NCI-H1105 treated with DMSO at 0.1 percent for 48 hours (cell line): ENCODE measurements at regions not wholly inside any gene's neighbourhood (a gene's known extent, or its start where the extent isn't known, plus 50 kb on each side); places are given as distances from the start of the nearest gene placed in this dataset.

ENCODE experiments used
- DNase-seq: peaks from one replicate; lab custom pipeline; 2025; lab: John Stamatoyannopoulos, UW

- no peak for DNase-seq
These were observed 207.0 kb downstream of the THBS2 start for GRCh38 chr6:169046483-169047192.

DNA sequence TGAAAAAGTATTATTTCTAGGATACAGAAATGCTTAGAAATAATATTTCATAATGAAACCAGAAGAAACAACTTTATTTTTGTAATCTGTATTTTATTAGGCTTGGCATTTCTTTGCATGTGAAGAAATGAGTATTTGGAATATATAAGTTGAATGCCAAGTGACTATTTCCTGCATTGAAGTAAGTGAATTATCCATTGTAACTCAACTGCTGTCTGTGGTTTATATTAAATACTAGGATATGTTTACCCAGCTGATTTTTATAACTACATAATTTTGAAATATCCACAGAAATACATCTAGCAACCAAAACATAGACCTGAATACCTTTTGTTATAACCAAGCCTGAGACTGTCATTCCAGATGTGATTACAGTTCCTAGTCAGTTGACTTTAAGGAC lies 207.6 kb downstream of the THBS2 start:
- DNase-seq = no peak

DNA sequence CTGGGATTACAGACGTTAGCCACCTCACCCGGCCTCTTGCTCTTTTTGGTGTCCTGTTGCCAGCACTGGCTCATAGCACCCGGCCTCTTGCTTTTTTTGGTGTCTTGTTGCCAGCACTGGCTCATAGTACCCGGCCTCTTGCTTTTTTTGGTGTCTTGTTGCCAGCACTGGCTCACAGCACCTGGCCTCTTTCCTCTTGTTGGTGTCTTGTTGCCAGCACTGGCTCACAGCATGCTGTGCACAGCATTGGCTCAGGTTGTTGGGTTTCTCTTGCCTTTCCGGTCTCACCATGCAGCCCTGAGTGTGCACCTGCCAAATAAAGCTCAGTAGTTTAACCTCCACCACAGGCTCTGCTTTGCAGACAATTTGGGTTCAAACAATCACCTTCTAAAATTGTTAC lies 208.2 kb downstream of the THBS2 start:
- peak; percentile 32 for DNase-seq

GRCh38 chr6:169044381-169045230 lies 209.0 kb downstream of the THBS2 start:
- DNase-seq = no peak

- no peak for DNase-seq
These were observed 211.6 kb downstream of the THBS2 start for GRCh38 chr6:169042061-169042460.

DNA sequence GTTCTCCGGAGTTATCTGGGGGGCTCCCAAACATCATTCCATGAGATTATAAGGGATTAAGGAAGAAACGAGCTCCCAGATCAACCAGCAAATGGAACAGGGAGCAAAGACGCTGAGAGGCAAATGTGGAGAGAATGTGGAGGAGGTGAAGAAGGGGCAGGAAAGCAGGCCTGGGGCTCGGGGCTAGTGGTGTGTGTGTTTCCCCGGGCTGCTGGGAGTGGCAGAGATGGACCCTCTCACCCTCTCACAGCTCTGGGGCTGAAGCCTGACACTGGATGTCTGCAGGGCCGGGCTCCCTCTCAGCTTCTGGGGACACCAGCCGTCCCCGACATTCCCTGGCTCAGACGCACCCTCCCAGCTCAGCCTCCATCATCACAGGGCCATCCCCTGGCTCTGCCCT lies 212.6 kb downstream of the THBS2 start:
- no peak for DNase-seq

- no peak for DNase-seq
These were observed 215.0 kb downstream of the THBS2 start for GRCh38 chr6:169038691-169039090.

- DNase-seq = no peak
These were observed 218.0 kb downstream of the THBS2 start for GRCh38 chr6:169035385-169036240.

DNA sequence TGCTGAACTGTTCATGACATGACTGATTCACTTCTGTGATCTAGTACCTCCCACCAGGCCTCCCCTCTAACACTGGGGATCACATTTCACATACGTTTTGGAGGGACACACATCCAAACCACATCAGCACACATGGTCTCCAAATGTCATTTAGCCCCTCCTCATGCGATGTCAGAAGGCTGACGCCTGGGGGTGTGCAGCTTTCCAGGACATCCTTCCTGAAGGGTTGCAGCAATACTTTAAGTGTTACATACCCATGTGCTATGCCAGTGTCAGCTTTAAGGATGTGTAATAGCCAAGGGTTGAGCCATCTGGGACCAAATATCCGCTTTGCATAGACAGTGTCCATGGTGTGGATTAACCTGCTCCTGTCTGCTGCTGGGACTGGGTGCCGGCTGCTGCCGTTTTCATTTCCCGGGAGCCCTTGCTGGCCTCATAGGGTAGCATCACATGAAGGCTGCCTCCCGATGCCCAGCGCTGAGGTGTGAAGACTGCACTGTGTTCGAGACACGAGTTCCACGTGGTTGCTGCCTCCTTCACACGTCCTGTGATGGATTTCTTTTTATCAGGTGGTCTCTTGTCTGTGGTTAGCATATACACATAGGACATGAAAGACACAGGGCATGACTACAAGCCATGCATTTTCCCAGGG lies 219.0 kb downstream of the THBS2 start:
- DNase-seq = no peak

DNA sequence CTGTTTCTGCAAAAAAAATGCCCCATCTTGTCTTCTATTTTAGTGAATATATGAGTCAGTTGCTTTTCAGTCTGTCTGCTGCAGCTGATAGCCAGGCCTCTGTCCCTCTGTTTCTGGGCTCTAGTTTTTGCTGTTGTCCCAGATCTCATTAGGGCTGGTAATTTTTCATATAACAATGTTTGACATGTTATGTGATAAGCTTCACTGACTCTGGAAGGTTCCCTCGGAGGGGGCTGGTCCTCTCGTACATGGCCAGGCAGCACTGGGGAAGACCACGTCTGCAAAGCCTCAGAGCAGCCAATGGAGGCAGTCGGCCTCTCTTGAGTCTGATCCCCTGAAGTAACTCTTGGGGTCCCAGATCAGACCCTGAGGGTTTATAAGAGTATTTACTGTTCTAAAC lies 223.8 kb downstream of the THBS2 start:
- no peak for DNase-seq

- no peak for DNase-seq
These were observed 225.3 kb downstream of the THBS2 start for GRCh38 chr6:169028343-169028742.

- DNase-seq = no peak
These were observed 227.5 kb downstream of the THBS2 start for GRCh38 chr6:169026175-169026574.

GRCh38 chr6:169024047-169024660 lies 229.5 kb downstream of the THBS2 start:
- no peak for DNase-seq

DNA sequence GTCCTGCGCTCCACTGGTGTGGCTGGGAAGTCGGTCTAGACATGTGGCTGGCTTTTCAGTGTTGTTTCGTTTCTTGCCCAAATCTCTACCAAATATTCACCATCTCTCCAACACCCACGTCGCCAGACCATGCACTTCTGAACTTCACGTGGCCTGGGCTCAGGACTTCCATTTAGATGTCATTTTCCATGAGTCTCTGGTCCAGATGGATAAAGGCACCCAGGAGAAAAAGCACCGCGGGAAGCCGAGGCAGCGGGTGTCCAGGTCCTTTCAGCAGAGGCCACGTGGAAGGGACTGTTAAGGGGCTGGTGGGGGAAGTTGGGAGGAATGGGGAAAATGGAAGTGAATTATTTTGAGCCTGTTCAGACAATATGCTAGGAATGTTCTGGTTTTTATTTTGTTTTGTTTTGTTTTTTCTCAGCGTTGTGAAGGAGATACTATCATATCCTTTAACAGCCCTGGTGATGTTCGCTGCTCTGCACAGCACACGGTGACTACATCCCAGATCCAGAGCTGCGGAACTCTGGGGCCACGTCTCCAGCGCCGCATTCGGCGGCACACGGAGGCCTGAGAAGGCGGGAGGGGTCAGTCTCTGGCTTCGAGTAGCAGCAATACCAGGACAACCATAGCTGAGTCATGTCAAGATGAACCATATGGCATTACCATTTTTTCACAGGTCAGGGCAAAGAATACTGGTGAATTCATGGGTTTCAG lies 230.3 kb downstream of the THBS2 start:
- no peak for DNase-seq

DNA sequence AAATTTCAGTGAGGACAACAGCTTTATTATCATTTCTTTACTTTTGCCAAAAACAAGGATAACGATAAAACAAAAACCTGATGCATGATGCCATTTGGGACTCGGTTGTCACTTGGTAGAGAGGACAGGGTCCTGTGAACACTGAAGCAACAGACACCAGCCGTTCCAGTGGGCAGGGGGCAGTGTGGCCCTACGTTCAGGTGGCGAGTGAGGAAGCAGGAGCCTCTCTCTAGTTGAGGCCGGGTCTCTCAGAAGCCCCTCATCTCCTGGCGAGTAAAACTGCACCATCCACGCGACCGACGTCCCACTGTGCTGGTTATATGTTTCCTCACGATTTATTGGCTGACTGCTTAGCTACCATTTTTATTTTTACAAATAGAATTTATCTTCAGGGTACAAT lies 231.6 kb downstream of the THBS2 start:
- DNase-seq = no peak

GRCh38 chr6:169020821-169021220 lies 232.8 kb downstream of the THBS2 start:
- DNase-seq = no peak

- no peak for DNase-seq
These were observed 233.7 kb downstream of the THBS2 start for GRCh38 chr6:169019727-169020491.

DNA sequence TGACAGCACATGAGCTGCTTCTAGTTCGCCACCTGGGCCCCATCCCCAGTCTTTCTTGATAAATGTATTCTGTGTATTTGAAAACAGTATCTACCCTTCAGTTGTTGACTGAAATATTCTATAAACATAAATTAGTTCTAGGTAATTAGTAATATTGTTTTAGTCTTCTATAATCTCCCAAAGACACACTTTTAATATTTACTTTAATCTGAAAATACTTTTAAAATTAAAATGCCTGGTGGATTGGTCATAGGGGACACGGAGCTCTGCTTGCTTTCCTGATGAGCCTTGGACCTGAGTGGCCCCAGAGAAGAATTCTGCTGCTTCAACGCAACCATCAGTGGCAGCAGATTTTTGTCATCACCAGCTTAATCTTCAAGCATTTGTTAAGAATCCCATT lies 234.5 kb downstream of the THBS2 start:
- no peak for DNase-seq

DNA sequence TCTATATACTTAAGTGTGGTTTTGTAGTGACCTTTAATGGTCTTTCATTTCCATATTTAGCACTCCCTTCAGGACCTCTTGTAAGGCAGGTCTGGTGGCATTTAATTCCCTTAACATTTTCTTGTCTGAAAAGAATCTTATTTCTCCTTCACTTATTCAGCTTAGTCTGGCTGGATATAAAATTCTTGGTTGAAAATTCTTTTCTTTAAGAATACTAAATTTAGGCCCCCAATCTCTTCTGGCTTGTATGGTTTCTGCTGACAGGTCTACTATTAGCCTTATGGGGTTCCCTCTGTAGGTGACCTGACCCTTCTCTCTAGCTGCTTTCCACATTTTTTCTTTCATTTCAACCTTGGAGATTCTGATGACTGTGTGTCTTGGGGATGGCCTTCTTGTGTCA lies 236.9 kb downstream of the THBS2 start:
- no peak for DNase-seq
